K562 (cell line): ENCODE measurements at regions not wholly inside any gene's neighbourhood (a gene's known extent, or its start where the extent isn't known, plus 50 kb on each side); places are given as distances from the start of the nearest gene placed in this dataset.

ENCODE experiments used
- ATF6 ChIP-seq: sonication (generic); formaldehyde crosslinking; IDR thresholded peaks from 2 replicates; pipeline ENCODE4 v1.4.0; 2020; ENCODE audit warnings: mild to moderate bottlenecking, missing genetic modification reagents
- CCNT2 ChIP-seq: IDR thresholded peaks from 2 replicates; pipeline ENCODE4 v1.6.1; 2011; ENCODE audit warnings: borderline replicate concordance, low read depth, mild to moderate bottlenecking, moderate library complexity, mixed read lengths, low read length; ENCODE audit not compliant: insufficient read length; ENCODE audit errors: extremely low read depth
- EP300 ChIP-seq: IDR thresholded peaks from 2 replicates; pipeline ENCODE4 v1.6.1; 2012; ENCODE audit warnings: low read length, improper control_type of control experiment
- ETV5 ChIP-seq: sonication (generic); formaldehyde crosslinking; IDR thresholded peaks from 2 replicates; pipeline ENCODE4 v1.4.0; 2020; ENCODE audit warnings: low read depth, mild to moderate bottlenecking, missing genetic modification reagents
- HLTF ChIP-seq: fragments of 450-650 bp; IDR thresholded peaks from 2 replicates; pipeline ENCODE4 v1.6.1; 2016
- POLR2AphosphoS2 ChIP-seq: IDR thresholded peaks from 2 replicates; pipeline ENCODE4 v1.6.1; 2012; ENCODE audit warnings: low read length, improper control_type of control experiment
- SLC30A9 ChIP-seq: fragments of 250-450 bp; sonication (Bioruptor Pico); IDR thresholded peaks from 2 replicates; pipeline ENCODE4 v1.8.0; 2022; ENCODE audit warnings: mild to moderate bottlenecking, moderate library complexity
- TAF7 ChIP-seq: fragments of 450-650 bp; IDR thresholded peaks from 2 replicates; pipeline ENCODE4 v1.6.1; 2016; ENCODE audit warnings: missing genetic modification characterization, missing compliant biosample characterization
- ZFP36 ChIP-seq: fragments of 150-350 bp; IDR thresholded peaks from 2 replicates; pipeline ENCODE4 v1.6.1; 2018; ENCODE audit warnings: low read length, low read depth; ENCODE audit not compliant: partially characterized antibody
- ZNF263 ChIP-seq: sonication (generic); formaldehyde crosslinking; IDR thresholded peaks from 2 replicates; pipeline ENCODE4 v1.8.0; 2022; ENCODE audit warnings: mild to moderate bottlenecking, missing genetic modification reagents, borderline replicate concordance
- ZNF518B ChIP-seq: fragments of 250-450 bp; sonication (Bioruptor Pico); IDR thresholded peaks from 2 replicates; pipeline ENCODE4 v1.5.0; 2021; ENCODE audit warnings: mild to moderate bottlenecking, moderate library complexity
- ZNF609 ChIP-seq: sonication (generic); formaldehyde crosslinking; IDR thresholded peaks from 2 replicates; pipeline ENCODE4 v1.8.1; 2023; ENCODE audit warnings: missing genetic modification reagents, mild to moderate bottlenecking, borderline replicate concordance

- no peak for TF ChIP-seq ATF6 (CRISPR knock-in tag)
- no peak for TF ChIP-seq ZFP36
- no peak for TF ChIP-seq ZNF263 (CRISPR knock-in tag)
- no peak for TF ChIP-seq CCNT2
- TF ChIP-seq TAF7 (tag): no peak
- TF ChIP-seq POLR2AphosphoS2: no peak
- no peak for TF ChIP-seq EP300
- no peak for TF ChIP-seq ZNF609 (CRISPR knock-in tag)
- no peak for TF ChIP-seq ZNF518B
- no peak for TF ChIP-seq HLTF
- TF ChIP-seq SLC30A9 (CRISPR knock-in tag): no peak
- no peak for TF ChIP-seq ETV5 (CRISPR knock-in tag)
Measured at GRCh38 chr11:114845766-114846415, 167.6 kb downstream of the NXPE2 start (continued).
